GM19351 (cell line): ENCODE measurements at regions not wholly inside any gene's neighbourhood (a gene's known extent, or its start where the extent isn't known, plus 50 kb on each side); places are given as distances from the start of the nearest gene placed in this dataset.
A peak's percentile ranks its signal among the peaks of the same experiment; 100 is the strongest.

ENCODE experiments used
- ATAC-seq: cut with Tn5 transposase; IDR thresholded peaks from one replicate; pipeline ENCODE4 v1.9.1; 2021; ENCODE audit warnings: mild to moderate bottlenecking, moderate library complexity; ENCODE audit not compliant: unreplicated experiment

DNA sequence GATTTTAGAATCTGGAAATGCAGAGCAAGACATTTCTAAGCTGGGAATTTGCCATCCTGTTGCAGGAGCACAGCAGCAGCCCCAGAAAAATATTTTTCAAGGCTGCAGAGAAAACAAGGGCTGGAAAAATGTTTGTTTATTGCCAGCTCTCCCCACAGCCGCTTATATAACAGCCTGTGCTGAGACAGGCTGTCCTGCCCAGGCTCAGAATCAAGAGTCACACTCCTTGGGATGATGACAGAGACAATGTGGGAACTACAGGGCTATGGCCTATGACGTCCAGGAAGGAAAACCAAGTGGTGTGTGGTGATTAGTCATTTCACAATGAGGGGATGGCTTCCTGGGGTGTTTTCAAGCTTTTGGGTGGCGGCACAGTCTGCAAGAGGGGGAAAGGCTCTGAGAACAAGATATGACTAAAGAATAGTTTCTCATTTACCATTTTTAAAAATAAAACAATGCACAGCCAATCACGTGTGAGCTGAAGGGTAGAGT lies 136.3 kb upstream of the SERP2 start:
- peak; percentile 77 for ATAC-seq

DNA sequence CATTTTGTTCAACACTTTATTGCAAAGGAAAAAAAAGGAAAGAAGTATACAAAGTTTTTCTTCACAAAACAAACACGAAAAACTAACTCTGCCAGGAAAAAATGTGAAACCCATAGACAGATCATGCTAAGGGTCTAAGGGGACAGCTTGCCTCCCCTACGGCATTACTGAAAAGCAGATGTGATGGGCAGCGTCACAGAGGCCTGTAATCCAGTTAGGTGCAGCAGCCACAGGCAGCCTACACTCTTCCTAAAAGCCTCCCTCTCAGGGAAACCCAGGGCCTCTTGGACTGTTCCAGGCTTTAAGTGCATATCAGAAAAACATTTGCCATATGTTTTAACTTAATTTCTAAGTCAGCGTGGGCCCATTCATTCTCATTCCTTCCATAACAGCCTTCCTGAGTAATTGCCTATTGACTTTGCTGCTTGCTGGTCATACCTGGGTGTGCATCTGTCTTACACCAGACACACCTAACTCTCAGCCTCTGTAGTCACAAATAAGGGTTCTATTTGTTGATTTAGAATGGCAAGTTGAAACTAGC lies 135.7 kb upstream of the SERP2 start:
- ATAC-seq = no peak

DNA sequence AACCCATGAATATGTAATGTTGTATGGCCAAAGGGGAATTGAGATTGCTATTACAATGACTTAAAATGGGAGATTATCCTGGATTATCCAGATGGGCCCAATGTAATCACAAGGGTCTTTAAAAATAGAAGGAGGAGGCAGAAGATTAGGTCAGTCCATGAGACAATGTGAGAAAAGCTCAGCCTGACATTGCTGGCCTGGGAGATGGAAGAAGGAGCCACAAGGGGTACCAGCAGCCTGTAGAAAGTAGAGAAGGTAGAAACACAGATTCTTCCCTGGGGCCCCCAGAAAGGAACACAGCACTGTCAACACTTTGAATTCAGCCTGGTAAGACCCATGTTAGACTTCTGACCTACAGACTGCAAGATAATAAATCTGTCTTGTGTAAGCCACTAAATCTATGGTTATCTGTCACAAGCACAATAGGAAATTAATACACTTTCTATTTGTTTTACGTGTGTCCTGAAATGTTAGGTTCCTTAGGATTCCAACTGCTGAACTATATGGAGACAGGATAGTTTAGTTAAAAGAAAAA lies 132.9 kb upstream of the SERP2 start:
- ATAC-seq = no peak

DNA sequence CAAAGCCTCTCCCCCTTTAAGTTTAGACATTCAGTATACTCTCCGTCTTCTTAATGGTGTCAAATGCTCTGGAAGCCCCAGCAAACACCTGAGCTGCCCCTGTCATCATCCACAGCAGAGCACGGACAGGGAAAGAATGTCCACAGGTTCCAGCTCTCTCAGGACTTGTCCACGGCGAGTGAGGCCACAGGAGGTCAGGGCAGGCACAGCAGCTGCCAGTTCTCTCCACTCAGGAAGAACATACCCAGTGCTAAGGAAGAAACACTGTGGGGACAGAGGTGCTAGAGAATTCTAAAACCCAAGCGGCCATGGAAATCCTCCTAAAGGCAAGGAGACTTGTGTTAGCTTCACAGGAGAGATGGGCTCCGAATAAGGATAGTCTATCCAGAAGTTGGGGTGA lies 132.0 kb upstream of the SERP2 start:
- no peak for ATAC-seq

DNA sequence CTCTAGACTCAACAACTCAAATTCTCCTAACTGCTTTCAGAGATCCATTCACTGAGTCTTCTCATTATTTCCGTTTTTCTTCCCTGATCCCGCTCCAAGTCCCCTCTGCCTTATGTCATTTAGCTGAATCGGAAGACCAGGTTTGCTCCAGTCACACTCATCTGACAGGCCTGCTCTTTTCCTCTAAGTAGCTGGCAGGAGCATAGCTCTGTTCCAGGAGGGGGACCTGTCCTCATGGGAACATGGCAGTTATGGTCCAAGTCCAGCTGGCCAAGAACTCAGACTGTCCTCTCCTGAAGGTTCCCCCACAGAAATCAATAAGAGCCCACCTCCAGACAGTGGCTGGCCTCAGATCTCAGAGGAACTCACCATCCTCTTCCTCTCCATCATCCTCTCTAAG lies 130.9 kb upstream of the SERP2 start:
- no peak for ATAC-seq

DNA sequence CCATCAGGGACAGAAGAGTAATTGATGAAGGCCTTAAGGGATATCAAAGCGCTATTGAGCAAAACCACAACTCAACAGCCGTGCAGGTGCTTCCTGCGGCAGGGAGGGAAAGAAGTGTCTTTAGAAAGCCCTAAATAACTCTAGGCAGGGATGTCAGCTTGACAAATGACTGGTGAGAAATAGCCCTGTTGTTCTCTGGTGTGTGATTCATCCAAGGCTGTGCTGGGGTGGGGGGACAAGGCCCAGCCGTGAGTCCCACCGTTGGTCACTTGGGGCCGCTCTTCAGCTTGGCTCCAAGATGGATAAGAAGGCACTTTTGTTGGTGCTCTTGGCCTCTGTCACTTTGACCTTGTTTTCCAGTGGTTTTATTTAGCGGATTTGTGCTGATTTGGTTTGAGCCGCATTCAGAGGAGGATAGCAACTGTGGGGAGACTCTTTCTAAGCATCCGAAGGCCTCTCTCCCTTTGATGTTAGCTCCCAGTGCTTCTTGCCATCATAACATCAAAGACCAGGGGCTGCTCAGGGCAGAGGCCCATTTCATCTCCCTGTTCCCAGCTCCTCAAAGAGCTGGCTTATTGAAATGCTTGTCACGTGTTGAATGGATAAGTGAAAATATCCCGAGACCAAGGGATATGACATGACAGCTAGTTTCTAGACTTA lies 130.3 kb upstream of the SERP2 start:
- no peak for ATAC-seq

DNA sequence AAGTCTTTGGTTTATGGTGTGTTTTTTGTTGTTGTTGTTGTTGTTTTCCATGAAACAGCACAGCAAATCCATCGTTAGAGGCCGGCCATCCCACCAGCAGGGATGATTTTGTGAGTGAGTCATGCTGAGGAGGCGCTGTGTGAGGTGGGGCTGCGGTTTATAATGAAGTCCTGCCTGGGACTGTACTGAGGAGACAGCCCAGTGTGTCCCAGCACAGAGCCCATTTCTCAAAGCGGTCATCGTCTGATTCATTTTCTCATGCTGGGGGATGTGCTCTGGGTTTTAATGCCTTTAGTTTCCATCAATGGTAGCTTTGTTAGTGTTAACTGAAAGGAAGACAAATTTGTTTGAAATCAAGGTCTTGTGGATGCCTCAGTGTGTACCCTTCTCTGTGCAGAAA lies 129.3 kb upstream of the SERP2 start:
- no peak for ATAC-seq

DNA sequence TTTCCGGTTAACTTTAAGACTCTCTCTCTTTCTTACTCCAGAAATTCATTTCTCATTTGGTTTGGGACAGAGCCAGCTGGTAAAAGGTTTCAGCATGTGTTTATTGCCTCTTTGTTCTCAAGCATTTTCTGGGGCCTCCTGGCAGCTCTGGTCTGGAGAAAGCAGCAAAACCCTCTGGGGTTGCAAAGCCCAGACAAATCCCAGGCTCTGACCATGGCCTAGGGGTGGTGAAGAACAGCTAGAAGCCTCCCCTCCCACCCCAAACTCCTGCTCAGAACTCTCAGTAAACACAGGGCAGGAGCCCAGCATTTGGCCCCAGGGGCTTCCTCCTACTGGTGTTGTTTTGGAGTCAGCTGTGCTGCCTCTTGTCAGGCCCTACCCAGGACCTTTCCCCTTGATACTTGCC lies 124.2 kb upstream of the SERP2 start:
- no peak for ATAC-seq

DNA sequence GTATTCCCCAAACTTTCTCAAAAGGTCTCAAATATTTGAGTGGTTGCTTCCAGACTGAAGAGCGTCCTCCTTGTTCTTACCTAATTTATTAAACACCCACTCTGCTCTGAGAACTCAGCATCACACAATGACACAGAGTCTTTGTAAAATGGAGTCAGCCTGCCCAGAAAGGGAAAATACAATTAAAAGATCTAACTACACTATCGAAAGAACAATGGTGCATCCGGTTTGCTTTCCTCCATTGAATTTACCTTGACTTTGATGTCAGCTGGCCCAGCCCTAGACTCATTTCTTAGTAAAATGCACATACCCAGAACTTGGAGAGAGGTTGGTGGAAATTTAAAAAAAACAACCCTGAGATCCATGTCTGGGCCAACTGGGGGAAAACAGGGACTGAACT lies 120.7 kb upstream of the SERP2 start:
- ATAC-seq = no peak

DNA sequence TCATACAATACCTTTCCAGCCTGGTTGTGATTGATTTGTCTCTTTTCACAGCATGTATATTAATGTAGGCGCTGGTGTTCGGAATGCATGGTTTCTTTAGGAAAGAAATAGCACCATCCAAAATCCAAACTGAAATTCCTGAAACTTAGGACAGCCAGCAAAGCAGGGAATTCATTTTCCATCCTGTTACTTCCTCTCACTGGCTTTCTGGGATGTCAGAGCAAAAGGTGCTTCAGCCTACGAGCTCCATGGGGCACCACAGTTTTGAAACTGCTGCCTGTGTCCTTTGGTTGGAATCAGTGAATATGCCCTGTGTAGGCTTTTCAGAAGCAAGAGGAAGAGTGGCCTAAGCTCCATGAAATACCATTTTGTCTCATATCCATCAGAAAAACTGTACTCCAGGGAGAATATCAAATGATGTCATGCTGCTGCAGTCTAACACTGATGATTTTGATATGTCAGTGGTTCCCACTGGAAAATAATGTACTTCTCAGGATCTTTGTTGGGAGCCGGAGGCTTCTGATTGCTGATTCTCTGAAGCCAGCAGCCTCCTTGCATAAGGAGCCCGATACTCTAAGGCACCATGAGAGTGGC lies 117.8 kb upstream of the SERP2 start:
- ATAC-seq = no peak

DNA sequence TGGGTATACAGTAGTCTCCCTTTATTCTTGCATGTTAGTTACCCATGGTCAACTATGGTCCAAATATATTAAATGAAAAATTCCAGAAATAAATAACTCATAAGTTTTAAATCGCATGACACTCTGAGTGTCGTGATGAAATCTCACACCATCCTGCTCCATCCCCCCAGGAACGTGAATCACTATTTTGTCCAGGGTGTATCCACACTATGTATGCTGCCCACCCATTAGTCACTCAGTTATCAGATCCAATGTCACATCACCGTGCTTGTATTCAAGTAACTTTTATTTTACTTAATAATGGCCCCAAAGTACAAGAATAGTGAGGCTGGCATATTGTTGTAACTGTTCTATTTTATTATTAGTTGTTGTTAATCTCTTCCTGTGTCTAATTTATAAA lies 115.8 kb upstream of the SERP2 start:
- ATAC-seq = no peak

DNA sequence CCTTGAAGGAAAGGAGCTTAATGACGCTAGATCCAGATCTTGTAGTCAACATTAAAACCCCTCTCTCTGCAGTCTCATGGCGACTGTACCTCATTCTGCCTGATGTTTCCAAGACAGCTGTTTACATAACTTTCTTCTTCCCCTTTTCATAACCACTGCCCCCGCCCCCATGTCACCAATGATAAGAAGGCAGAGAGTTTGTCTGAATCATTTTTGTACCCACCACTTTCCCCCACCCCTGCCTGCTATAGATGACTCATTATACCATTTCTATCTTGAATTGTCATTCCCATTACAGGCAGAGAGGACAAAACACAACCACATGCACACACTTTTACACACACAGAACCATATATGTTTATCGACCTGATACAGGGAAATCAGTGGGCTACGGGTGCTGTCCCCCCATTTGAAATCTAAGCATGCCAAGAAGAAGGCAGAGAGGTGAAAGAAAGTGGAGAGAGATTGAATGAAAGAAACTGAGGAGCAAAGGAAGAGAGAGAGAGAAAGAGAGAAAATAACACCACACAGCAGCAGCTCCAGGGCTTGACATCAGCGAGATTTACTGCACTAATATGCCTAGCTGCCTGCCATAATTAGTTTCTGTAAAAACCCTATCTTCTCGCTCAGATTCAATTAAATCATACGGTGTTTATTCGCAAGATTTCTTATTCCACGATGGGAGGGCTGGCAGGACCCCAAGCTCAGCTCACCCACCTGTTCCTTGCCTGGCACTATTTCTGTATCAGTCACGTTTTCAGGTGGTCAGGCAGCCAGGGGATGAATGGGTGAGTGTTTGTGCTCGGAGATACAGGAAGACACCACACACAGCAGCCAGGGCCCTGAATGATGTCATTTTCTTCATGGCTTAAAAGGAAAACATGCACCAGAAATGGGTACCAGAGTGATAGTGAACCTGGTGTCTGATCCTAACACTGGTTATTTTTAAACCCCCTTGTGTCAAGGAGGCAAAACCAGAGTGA lies 114.3 kb upstream of the SERP2 start:
- peak; percentile 78 for ATAC-seq

DNA sequence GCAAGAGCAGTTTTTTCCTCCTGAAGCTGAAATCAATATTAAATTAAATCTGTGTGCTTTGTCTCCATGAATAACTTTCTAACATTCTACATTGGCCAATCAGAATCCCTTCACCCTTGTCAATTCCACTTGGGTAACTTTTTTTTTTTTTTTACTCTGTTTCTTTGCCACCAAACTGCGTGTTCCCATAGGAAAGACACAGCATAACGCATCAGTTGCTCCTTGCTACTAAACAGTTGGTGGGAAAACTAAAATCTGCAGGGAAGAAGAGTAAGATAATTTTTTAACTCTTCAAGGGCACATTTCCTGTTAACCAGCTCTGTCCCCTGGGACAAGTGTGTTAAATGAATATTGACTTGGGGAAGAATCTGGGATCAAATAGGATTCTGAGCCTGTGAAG lies 113.3 kb upstream of the SERP2 start:
- no peak for ATAC-seq

DNA sequence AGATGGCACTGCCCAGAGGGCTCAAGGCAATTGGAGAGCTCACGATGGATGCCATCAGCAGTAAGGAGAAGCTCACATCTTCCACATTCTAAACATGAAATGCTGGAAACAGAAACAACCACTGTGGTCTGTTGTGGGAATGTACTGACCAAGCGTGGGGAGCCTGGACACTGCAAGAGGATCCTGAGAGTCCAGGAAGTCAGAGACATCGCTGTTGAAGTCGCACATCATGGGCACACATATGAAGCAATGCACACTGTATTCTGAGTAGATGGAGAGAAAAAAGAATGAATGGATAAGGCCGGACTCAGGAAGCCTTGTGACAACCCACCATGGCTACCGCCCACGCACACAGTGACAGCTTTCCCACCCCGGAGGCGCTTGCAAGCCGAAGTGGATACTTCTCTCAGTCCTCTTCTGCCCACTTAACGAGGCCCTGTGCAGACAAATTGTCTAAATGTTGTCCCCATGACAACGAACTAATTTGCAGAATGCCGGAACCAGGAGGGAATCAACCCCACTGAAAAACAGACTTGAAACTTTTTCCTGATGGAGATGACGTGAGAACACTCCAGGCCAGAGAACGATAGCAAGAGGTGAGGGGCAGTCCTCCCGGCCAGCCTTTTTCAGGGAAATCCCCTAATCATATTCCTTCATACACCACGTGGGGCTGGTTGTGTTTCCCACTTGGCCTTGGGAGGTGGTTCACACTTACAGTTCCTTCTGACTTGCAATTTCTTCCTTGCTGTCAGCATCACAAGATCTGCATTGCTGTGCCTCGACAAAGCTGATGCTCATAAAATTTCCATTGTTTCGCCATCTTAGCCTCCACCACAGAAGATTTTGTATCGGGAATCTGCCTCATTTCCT lies 109.6 kb upstream of the SERP2 start:
- no peak for ATAC-seq

DNA sequence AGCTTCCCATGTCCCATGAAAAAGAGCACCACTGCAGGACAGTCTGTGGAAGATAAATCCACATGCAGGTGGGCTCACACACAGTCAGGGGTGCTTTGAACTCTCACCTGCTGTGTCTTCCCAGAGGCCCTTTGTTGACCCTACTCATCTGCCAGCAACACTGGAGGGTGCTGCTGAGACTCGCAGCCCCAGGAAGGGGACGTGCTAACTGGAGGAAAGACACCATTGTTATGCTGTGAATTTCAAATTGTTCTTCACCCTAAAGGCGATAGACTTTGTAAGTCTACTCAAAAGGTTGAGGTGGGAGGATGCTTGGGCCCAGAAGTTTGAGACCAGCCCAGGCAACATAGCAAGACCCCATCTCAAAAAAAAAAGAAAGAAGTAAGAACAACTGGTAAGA lies 107.3 kb upstream of the SERP2 start:
- no peak for ATAC-seq

DNA sequence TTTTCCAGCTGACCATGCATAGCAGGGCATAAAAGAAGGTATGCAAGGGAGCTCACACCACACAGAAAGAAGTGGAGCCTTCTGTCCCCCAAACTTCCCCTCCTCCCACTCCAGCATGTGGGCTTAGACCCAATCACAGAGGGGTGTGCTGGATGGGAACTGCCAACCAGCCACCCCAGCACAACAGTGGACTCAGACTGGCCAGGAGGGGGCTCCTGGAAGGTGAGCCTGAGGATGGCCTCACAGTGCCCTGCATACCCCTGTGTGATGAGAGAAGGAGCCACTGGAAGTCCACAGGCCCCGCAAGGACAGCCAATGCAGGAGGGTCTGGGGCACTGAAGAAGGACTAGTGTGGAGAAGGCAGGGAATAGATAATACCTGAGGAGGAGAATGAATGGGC lies 106.9 kb upstream of the SERP2 start:
- no peak for ATAC-seq

DNA sequence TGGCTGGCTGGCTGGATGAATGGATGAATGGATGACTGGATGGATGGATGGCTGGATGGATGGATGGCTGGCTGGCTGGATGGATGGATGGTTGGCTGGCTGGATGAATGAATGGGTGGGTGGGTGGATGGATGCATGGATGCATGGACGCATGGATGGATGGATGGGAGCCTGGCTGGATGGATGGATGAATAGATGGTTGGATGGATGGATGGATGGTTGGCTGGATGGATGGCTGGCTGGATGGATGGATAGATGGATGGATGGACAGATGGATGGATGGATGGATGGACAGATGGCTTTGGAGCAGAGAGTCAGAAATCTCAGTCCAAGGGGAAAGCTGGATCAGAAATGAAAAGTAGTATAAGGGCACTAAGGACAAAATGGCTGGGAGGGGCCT lies 106.4 kb upstream of the SERP2 start:
- no peak for ATAC-seq

DNA sequence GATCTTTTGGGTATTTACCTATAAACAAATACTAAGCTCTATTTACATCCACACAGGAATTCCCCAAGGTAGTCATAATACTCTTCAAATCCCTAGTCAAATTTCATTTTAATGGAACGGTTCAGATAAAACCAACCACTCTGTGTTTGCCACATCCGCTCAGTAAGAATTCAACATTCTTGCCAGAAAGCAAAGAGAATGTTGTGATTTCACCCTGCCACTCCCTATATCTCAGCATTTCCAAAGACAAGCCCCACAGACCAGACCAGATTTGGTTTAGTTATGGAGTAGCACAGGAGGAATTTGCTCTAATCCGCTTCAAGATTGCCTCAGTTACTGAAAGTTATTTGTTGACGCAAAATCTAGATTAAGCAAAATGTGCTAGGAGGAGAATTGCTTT lies 105.6 kb upstream of the SERP2 start:
- ATAC-seq = no peak

DNA sequence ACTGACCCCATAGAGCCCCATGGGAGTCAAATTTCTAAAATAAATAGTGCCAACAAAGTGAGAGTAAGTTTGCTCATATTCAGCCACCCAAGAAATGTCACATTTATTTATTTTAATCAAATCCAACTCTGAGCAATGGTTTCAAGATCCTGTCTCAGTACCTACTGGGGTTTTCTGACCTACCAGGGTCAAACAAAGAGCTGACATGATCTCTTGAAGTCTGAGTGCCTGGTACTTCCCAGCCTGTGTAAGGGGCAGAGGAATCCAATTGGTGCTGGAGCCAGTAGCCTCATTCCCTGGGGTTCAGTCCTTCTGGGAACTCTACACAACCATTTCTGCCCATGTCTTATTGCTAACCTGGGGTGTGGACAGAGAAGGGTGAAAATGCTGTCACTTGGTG lies 104.6 kb upstream of the SERP2 start:
- ATAC-seq = no peak

DNA sequence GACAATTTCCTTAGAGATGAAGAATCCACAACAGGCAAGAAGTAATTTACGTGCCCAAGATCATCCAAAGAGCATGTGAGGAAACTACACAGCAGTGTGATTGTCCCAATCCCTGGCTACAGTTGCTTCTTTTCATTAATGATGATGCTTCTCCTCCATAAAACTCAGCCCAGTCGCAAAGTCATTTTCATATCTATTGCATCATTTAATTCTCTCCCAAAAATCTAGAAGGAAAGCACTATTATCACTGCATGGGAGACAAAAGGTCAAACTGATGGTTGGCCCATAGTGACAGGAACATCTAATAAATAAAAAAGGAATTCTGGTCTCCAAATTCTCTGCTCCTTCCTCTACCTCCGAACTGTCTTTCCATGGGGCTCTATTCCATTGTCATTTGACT lies 103.5 kb upstream of the SERP2 start:
- ATAC-seq = no peak
